ENCODE measurements at regions not wholly inside any gene's neighbourhood (a gene's known extent, or its start where the extent isn't known, plus 50 kb on each side); places are given as distances from the start of the nearest gene placed in this dataset.

- TF ChIP-seq POLR2A (IDR thresholded peaks at IDR 0.05; ENCODE audit: low read depth, low read length) = no peak
- TF ChIP-seq TAF1 (IDR thresholded peaks at IDR 0.05; ENCODE audit: borderline replicate concordance, low read depth, low read length) = no peak
- no peak for TF ChIP-seq POLR2AphosphoS5 (IDR thresholded peaks at IDR 0.05; ENCODE audit: low read depth, low read length)
These were observed 198.7 kb downstream of the SPP2 start for GRCh38 chr2:234249034-234249735.
